ENCODE measurements at regions not wholly inside any gene's neighbourhood (a gene's known extent, or its start where the extent isn't known, plus 50 kb on each side); places are given as distances from the start of the nearest gene placed in this dataset.

- Histone ChIP-seq H3K27ac (ENCODE audit: control insufficient read depth, insufficient read depth) (no peak overlapping the region), H4K20me1 (ENCODE audit: control insufficient read depth, insufficient read depth) (no peaks in the 10 kb centered on the region), H3K4me2 (ENCODE audit: control insufficient read depth, insufficient read depth) (no peak overlapping the region), H3K9ac (ENCODE audit: control insufficient read depth, insufficient read depth, low read length) (no peak overlapping the region), H3K4me3 (no peak overlapping the region), H3K27me3 (replicated peaks in 1 of 2; ENCODE audit: control insufficient read depth in 2 of 2, insufficient read depth in 2 of 2, low read length in 1 of 2) (no peaks in the 10 kb centered on the region), H3K79me2 (ENCODE audit: control insufficient read depth, insufficient read depth, low read length) (no peaks in the 10 kb centered on the region), H3K4me1 (ENCODE audit: control insufficient read depth, insufficient read depth, low read length) (no peaks in the 10 kb centered on the region), H3K9me3 (replicated peaks; ENCODE audit: control insufficient read depth, insufficient read depth, low read length) (no peaks in the 10 kb centered on the region), H2AFZ (ENCODE audit: control insufficient read depth, low read depth, low read length) (no peak overlapping the region), H3K36me3 (ENCODE audit: control insufficient read depth in 2 of 2, insufficient read depth in 2 of 2, low read length in 1 of 2) (no peaks in the 10 kb centered on the region)
- POLR2A ChIA-PET, result no interaction called here
- ATAC-seq (no peak), DNase-seq (ENCODE audit: low read depth, low spot score) (no peak), FAIRE-seq (no peak)
- BruUV-seq (replicated peaks), result no TSS peak
- TF ChIP-seq SMC3 (IDR thresholded peaks at IDR 0.05; ENCODE audit: borderline replicate concordance, low read length), result no peak
- TF ChIP-seq BCL3 (IDR thresholded peaks at IDR 0.05; ENCODE audit: borderline replicate concordance, insufficient read depth, low read depth, low read length, poor library complexity, severe bottlenecking), result no peak
- no peak for TF ChIP-seq NFXL1 (IDR thresholded peaks at IDR 0.05; ENCODE audit: borderline replicate concordance)
- TF ChIP-seq YY1 (IDR thresholded peaks at IDR 0.05; ENCODE audit: low read depth, low read length), result no peak
- TF ChIP-seq NFYA (IDR thresholded peaks at IDR 0.05; ENCODE audit: borderline replicate concordance, low read depth, low read length), result no peak
- no peak for TF ChIP-seq HCFC1 (IDR thresholded peaks at IDR 0.05; ENCODE audit: low read length)
- TF ChIP-seq NR2C1 (IDR thresholded peaks at IDR 0.05), result no peak
- TF ChIP-seq SIX5 (IDR thresholded peaks at IDR 0.05; ENCODE audit: low read depth, low read length, severe bottlenecking), result no peak
- TF ChIP-seq ZBTB40 (IDR thresholded peaks at IDR 0.05; ENCODE audit: borderline replicate concordance), result no peak
- TF ChIP-seq E2F4 (IDR thresholded peaks at IDR 0.05; ENCODE audit: low read depth, low read length), result no peak
- TF ChIP-seq MTA2 (IDR thresholded peaks at IDR 0.05; ENCODE audit: low read depth), result no peak
- TF ChIP-seq LARP7 (IDR thresholded peaks at IDR 0.05), result no peak
- no peak for TF ChIP-seq CEBPB (IDR thresholded peaks at IDR 0.05; ENCODE audit: borderline replicate concordance in 1 of 2, low read depth in 2 of 2, low read length in 2 of 2)
- no peak for TF ChIP-seq SMAD1 (IDR thresholded peaks at IDR 0.05; ENCODE audit: low read depth, partially characterized antibody)
- no peak for TF ChIP-seq FOS (IDR thresholded peaks at IDR 0.05; ENCODE audit: borderline replicate concordance, extremely low read depth, insufficient read length)
- no peak for TF ChIP-seq SP1 (IDR thresholded peaks at IDR 0.05; ENCODE audit: low read depth, low read length)
- intact Hi-C loops (cut with micrococcal nuclease; ENCODE audit: unreplicated experiment) (no loop called here), in situ Hi-C loops (cut with MboI) (no loop called here)
- CTCF ChIA-PET, result no interaction called here
- 16% methylated on average over 4 of the region's 4 CpGs for WGBS (ENCODE audit: insufficient coverage, insufficient replicate concordance, low lambda C conversion rate, missing lambda C conversion rate)
- RAD21 ChIA-PET (ENCODE audit: unreplicated experiment), result no interaction called here
- SMC1A ChIA-PET (ENCODE audit: uncharacterized antibody, unreplicated experiment), result no interaction called here
Measured at GRCh38 chr12:128076188-128076587, 190.8 kb upstream of the TMEM132C start.
